Posterior vena cava (tissue), 2 donors: ENCODE measurements at regions not wholly inside any gene's neighbourhood (a gene's known extent, or its start where the extent isn't known, plus 50 kb on each side); places are given as distances from the start of the nearest gene placed in this dataset.

Experiments used
- DNase-seq: peaks from one replicate; pipeline ENCODE4 v3.0.0-alpha.2; 2020; ENCODE audit warnings: low spot score
- intact Hi-C, 2 donors: fragments of 100-400 bp; cut with DNase I; formaldehyde crosslinking; loops; one replicate each; pipeline versions ENCODE4 v1.14.1 to v1.14.2; 2022 to 2023
- donor health status: DM: yes; HTN: yes; CAD: no.
- donor health status: DM: yes; HTN: yes; CAD: no.

GRCh38 chr6:9527679-9528286, 887.1 kb downstream of the TFAP2A start:
- DNase-seq: no peak
- intact Hi-C loops: no loop called here

- no peak for DNase-seq
- intact Hi-C loops: no loop called here
Observed at GRCh38 chr6:9523462-9523861, 891.4 kb downstream of the TFAP2A start.

- intact Hi-C loops: no loop called here
- no peak for DNase-seq
Observed at GRCh38 chr6:9522101-9522500, 892.8 kb downstream of the TFAP2A start.

GRCh38 chr6:9521152-9521530, 893.7 kb downstream of the TFAP2A start:
- intact Hi-C loops: no loop called here
- DNase-seq: no peak

- DNase-seq: no peak
- intact Hi-C loops: no loop called here
Observed at GRCh38 chr6:9520417-9521151, 894.3 kb downstream of the TFAP2A start.

GRCh38 chr6:9518431-9518830, 896.4 kb downstream of the TFAP2A start:
- no peak for DNase-seq
- intact Hi-C loops: no loop called here

GRCh38 chr6:9517806-9518205, 897.1 kb downstream of the TFAP2A start:
- intact Hi-C loops: no loop called here
- DNase-seq: no peak

GRCh38 chr6:9515633-9516606, 899.0 kb downstream of the TFAP2A start:
- intact Hi-C loops: no loop called here
- no peak for DNase-seq

- DNase-seq: no peak
Observed at GRCh38 chr6:9514146-9514545, 900.7 kb downstream of the TFAP2A start.

GRCh38 chr6:9511157-9511556, 903.7 kb downstream of the TFAP2A start:
- intact Hi-C loops: no loop called here
- DNase-seq: no peak

More at GRCh38 chr6:9514146-9514545, 900.7 kb downstream of the TFAP2A start:
- intact Hi-C loops: no loop called here

- intact Hi-C loops: no loop called here
- no peak for DNase-seq
Observed at GRCh38 chr6:9507136-9507895, 907.6 kb downstream of the TFAP2A start.

- no peak for DNase-seq
- intact Hi-C loops: no loop called here
Observed at GRCh38 chr6:9504191-9504590, 910.7 kb downstream of the TFAP2A start.

- intact Hi-C loops: no loop called here
- DNase-seq: no peak
Observed at GRCh38 chr6:9503111-9503761, 911.6 kb downstream of the TFAP2A start.

GRCh38 chr6:9499709-9500108, 915.2 kb downstream of the TFAP2A start:
- intact Hi-C loops: no loop called here
- DNase-seq: no peak

GRCh38 chr6:9496837-9497236, 918.0 kb downstream of the TFAP2A start:
- no peak for DNase-seq
- intact Hi-C loops: no loop called here

GRCh38 chr6:9494864-9495263, 920.0 kb downstream of the TFAP2A start:
- DNase-seq: no peak
- intact Hi-C loops: no loop called here

- DNase-seq: no peak
- intact Hi-C loops: no loop called here
Observed at GRCh38 chr6:9492790-9493189, 922.1 kb downstream of the TFAP2A start.

GRCh38 chr6:9487128-9487527, 927.7 kb downstream of the TFAP2A start:
- no peak for DNase-seq
- intact Hi-C loops: no loop called here

GRCh38 chr6:9485992-9486391, 928.9 kb downstream of the TFAP2A start:
- intact Hi-C loops: no loop called here
- DNase-seq: no peak
